Thyroid gland (tissue), 4 donors: ENCODE measurements at regions not wholly inside any gene's neighbourhood (a gene's known extent, or its start where the extent isn't known, plus 50 kb on each side); places are given as distances from the start of the nearest gene placed in this dataset.

ENCODE experiments used
- DNase-seq, 2 donors: peaks; one replicate each; pipeline ENCODE4 v3.0.0-alpha.2; 2019
- H3K27ac ChIP-seq, 3 donors: fragments of 200-600 bp; sonication (generic); 1 replicate in 2 of 3; 2 replicates in 1 of 3; pipeline ENCODE4 v1.5.1; 2016 to 2019; ENCODE audit warnings: mild to moderate bottlenecking in 1 of 3, moderate library complexity in 1 of 3
- H3K27me3 ChIP-seq: fragments of 200-600 bp; sonication (generic); one replicate; pipeline ENCODE4 v1.5.1; 2019
- H3K36me3 ChIP-seq, 2 donors: fragments of 200-600 bp; sonication (generic); one replicate each; pipeline ENCODE4 v1.5.1; 2016 to 2019
- H3K4me1 ChIP-seq, 2 donors: fragments of 200-600 bp; sonication (generic); one replicate each; pipeline ENCODE4 v1.5.1; 2017 to 2019
- H3K4me3 ChIP-seq, 3 donors: fragments of 200-600 bp; sonication (generic); replicated peaks in 1 of 3; 1 replicate in 2 of 3; 2 replicates in 1 of 3; pipeline ENCODE4 v1.5.1; 2016; ENCODE audit warnings: mild to moderate bottlenecking in 1 of 3
- H3K9me3 ChIP-seq: fragments of 200-600 bp; sonication (generic); one replicate; pipeline ENCODE4 v1.5.1; 2017
- CTCF ChIP-seq, 6 experiments: fragments of 200-600 bp in 3 of 6; fragments of 450-650 bp in 3 of 6; sonication (generic) in 3 of 6; IDR thresholded peaks; one replicate each; pipeline ENCODE4 v1.5.1; 2016 to 2019; ENCODE audit warnings: antibody characterized with exemption in 6 of 6, mild to moderate bottlenecking in 2 of 6, inconsistent platforms in 1 of 6, moderate library complexity in 1 of 6
- POLR2A ChIP-seq, 2 donors: fragments of 450-650 bp; IDR thresholded peaks; one replicate each; pipeline ENCODE4 v1.6.1; 2017; ENCODE audit warnings: antibody characterized with exemption in 2 of 2, mild to moderate bottlenecking in 2 of 2, moderate library complexity in 1 of 2
- WGBS, 2 donors: methylation state at CpG; one replicate each; pipeline ENCODE4 v1.1.5; 2017; 5-methylcytosine and 5-hydroxymethylcytosine counted together
- intact Hi-C: fragments of 100-400 bp; cut with DNase I; formaldehyde crosslinking; loops from one replicate; pipeline ENCODE4 v1.15.1; 2023

GRCh38 chr10:124204726-124205125, 111.3 kb upstream of the CHST15 start:
- intact Hi-C loops, result no loop called here
- no peak for DNase-seq
- no peak for TF ChIP-seq CTCF (IDR thresholded peaks at IDR 0.05)
- TF ChIP-seq POLR2A (IDR thresholded peaks at IDR 0.05), result no peak
- WGBS, 2 donors, result 79 to 94% methylated on average over 3 of the region's 3 CpGs
- Histone ChIP-seq H3K36me3 (no peaks in the 10 kb centered on the region), H3K4me1 (no peaks in the 10 kb centered on the region), H3K27me3 (no peaks in the 10 kb centered on the region), H3K9me3 (no peaks in the 10 kb centered on the region), H3K4me3 (no peak overlapping the region), H3K27ac (no peak overlapping the region)

GRCh38 chr10:124200011-124200410, 106.6 kb upstream of the CHST15 start:
- Histone ChIP-seq H3K27me3 (no peaks in the 10 kb centered on the region), H3K27ac (no peak overlapping the region), H3K9me3 (no peaks in the 10 kb centered on the region), H3K4me1 (peaks cover 4 to 9% of the 10 kb centered on the region in 2 donors), H3K4me3 (no peak overlapping the region), H3K36me3 (no peaks in the 10 kb centered on the region)
- 87 to 91% methylated on average over 4 of the region's 4 CpGs for WGBS, 2 donors
- intact Hi-C loops, result no loop called here
- no peak for TF ChIP-seq POLR2A (IDR thresholded peaks at IDR 0.05)
- TF ChIP-seq CTCF (IDR thresholded peaks at IDR 0.05), result no peak
- DNase-seq, result no peak

GRCh38 chr10:124198871-124199270, 105.5 kb upstream of the CHST15 start:
- Histone ChIP-seq H3K27ac (no peak overlapping the region), H3K9me3 (no peaks in the 10 kb centered on the region), H3K27me3 (no peaks in the 10 kb centered on the region), H3K4me3 (no peak overlapping the region), H3K4me1 (peaks cover 4 to 9% of the 10 kb centered on the region in 2 donors), H3K36me3 (no peaks in the 10 kb centered on the region)
- WGBS, 2 donors, result 88 to 91% methylated on average over 2 of the region's 2 CpGs
- intact Hi-C loops, result no loop called here
- no peak for TF ChIP-seq POLR2A (IDR thresholded peaks at IDR 0.05)
- TF ChIP-seq CTCF (IDR thresholded peaks at IDR 0.05), result no peak
- no peak for DNase-seq

GRCh38 chr10:124198125-124198501, 104.7 kb upstream of the CHST15 start:
- H3K27ac ChIP-seq, result no peak overlapping the region
- TF ChIP-seq CTCF (IDR thresholded peaks at IDR 0.05), result no peak
- no peak for TF ChIP-seq POLR2A (IDR thresholded peaks at IDR 0.05)

GRCh38 chr10:124197371-124198124, 104.2 kb upstream of the CHST15 start:
- Histone ChIP-seq H3K36me3 (no peaks in the 10 kb centered on the region), H3K4me3 (no peak overlapping the region), H3K27ac (peak overlapping the region; percentile 6 to 57 (median 54)), H3K9me3 (no peaks in the 10 kb centered on the region), H3K4me1 (peaks cover 4 to 9% of the 10 kb centered on the region in 2 donors), H3K27me3 (no peaks in the 10 kb centered on the region)
- no peak for TF ChIP-seq POLR2A (IDR thresholded peaks at IDR 0.05)
- no peak for TF ChIP-seq CTCF (IDR thresholded peaks at IDR 0.05)
- 62 to 71% methylated on average over 25 of the region's 25 CpGs for WGBS, 2 donors
- DNase-seq, result peak; percentile 59 to 63
- intact Hi-C loops, result no loop called here

More at GRCh38 chr10:124198125-124198501, 104.7 kb upstream of the CHST15 start:
- peaks cover 4 to 9% of the 10 kb centered on the region in 2 donors for H3K4me1 ChIP-seq
- DNase-seq, result no peak
- intact Hi-C loops, result no loop called here
- H3K27me3 ChIP-seq, result no peaks in the 10 kb centered on the region
- no peaks in the 10 kb centered on the region for H3K9me3 ChIP-seq
- 81 to 89% methylated on average over 5 of the region's 5 CpGs for WGBS, 2 donors
- no peaks in the 10 kb centered on the region for H3K36me3 ChIP-seq
- no peak overlapping the region for H3K4me3 ChIP-seq
